Fibroblast of villous mesenchyme (primary cell): ENCODE measurements at regions not wholly inside any gene's neighbourhood (a gene's known extent, or its start where the extent isn't known, plus 50 kb on each side); places are given as distances from the start of the nearest gene placed in this dataset.

Experiments
- DNase-seq: peaks from one replicate; pipeline ENCODE4 v3.0.0-alpha.2; 2010; ENCODE audit warnings: low read depth
- H3K4me3 ChIP-seq: 2 replicates; pipeline ENCODE4 v1.5.1; 2011; ENCODE audit warnings: low read depth, mild to moderate bottlenecking, low read length
- TF ChIP-seq, protein P1 (sequence below): IDR thresholded peaks from 2 replicates; pipeline ENCODE4 v1.5.1; 2012; ENCODE audit warnings: low read depth, mild to moderate bottlenecking, low read length; ENCODE audit not compliant: insufficient read depth

GRCh38 chr13:102466610-102467190, 64.9 kb upstream of the FGF14 start:
- TF ChIP-seq, protein P1, sequence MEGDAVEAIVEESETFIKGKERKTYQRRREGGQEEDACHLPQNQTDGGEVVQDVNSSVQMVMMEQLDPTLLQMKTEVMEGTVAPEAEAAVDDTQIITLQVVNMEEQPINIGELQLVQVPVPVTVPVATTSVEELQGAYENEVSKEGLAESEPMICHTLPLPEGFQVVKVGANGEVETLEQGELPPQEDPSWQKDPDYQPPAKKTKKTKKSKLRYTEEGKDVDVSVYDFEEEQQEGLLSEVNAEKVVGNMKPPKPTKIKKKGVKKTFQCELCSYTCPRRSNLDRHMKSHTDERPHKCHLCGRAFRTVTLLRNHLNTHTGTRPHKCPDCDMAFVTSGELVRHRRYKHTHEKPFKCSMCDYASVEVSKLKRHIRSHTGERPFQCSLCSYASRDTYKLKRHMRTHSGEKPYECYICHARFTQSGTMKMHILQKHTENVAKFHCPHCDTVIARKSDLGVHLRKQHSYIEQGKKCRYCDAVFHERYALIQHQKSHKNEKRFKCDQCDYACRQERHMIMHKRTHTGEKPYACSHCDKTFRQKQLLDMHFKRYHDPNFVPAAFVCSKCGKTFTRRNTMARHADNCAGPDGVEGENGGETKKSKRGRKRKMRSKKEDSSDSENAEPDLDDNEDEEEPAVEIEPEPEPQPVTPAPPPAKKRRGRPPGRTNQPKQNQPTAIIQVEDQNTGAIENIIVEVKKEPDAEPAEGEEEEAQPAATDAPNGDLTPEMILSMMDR, result no peak
- DNase-seq, result no peak
- no peak overlapping the region for H3K4me3 ChIP-seq

DNA sequence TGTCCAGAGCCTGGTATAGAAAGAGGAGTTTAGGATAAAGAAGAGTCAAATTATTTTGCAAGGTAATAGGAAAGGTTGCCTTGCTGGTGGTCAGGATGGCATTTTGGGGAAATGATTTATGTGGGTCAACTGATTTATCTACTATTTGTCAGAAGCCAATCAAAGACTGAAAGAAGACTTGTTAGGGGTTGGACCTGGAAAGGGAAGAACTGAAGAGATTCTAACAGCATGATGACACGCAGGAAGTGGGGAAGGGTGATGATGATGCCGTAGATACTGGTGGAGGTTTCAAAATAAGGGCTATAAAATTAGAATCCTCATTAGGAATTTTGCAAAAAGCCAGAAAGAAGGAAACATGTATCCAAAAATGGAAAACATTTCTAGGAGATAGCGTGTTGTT, 60.7 kb upstream of the FGF14 start:
- no peak overlapping the region for H3K4me3 ChIP-seq
- DNase-seq, result no peak

GRCh38 chr13:102461302-102461701, 59.5 kb upstream of the FGF14 start:
- peak; percentile 2 for DNase-seq
- TF ChIP-seq, protein P1, result no peak

More for the DNA sequence above, 60.7 kb upstream of the FGF14 start:
- TF ChIP-seq, protein P1, result no peak

GRCh38 chr13:102460806-102461205, 59.0 kb upstream of the FGF14 start:
- TF ChIP-seq, protein P1, result no peak
- H3K4me3 ChIP-seq, result no peak overlapping the region
- DNase-seq, result no peak

More at GRCh38 chr13:102461302-102461701, 59.5 kb upstream of the FGF14 start:
- H3K4me3 ChIP-seq, result no peak overlapping the region

- TF ChIP-seq, protein P1, result no peak
- H3K4me3 ChIP-seq, result no peak overlapping the region
- no peak for DNase-seq
Measured at GRCh38 chr13:102452836-102453235, 51.0 kb upstream of the FGF14 start.
